CD4-positive, alpha-beta T cell (primary cell): ENCODE measurements at regions not wholly inside any gene's neighbourhood (a gene's known extent, or its start where the extent isn't known, plus 50 kb on each side); places are given as distances from the start of the nearest gene placed in this dataset.

Source experiments
- ATAC-seq: fragments of 200-7000 bp; cut with Tn5 transposase; one replicate; pipeline ENCODE4 v1.10.0; 2022; ENCODE audit warnings: mild to moderate bottlenecking; ENCODE audit not compliant: poor library complexity
- CTCF ChIA-PET: fragments of 350-600 bp; sonication (Branson Sonifier 250); formaldehyde crosslinking; loops from one replicate; lab custom pipeline; 2021; ENCODE audit warnings: antibody characterized with exemption, inconsistent platforms; lab: Charles Lee
- POLR2A ChIA-PET: fragments of 350-600 bp; sonication (Branson Sonifier 250); formaldehyde crosslinking; loops from one replicate; lab custom pipeline; 2021; ENCODE audit warnings: antibody characterized with exemption, inconsistent platforms; lab: Charles Lee
- DNase-seq, 14 experiments: peaks; one replicate each; pipeline ENCODE4 v3.0.0-alpha.2; 2013 to 2020; ENCODE audit warnings: mixed read lengths in 2 of 14
- H3K27ac ChIP-seq, 2 donors: one replicate each; pipeline versions ENCODE4 v1.5.1 to v1.7.0; 2013; ENCODE audit warnings: low read length in 2 of 2, low read depth in 1 of 2, mild to moderate bottlenecking in 1 of 2
- H3K27me3 ChIP-seq, 2 experiments: 1 replicate in 1 of 2; 2 replicates in 1 of 2; pipeline versions ENCODE4 v1.6.1 to v1.7.0; 2013; ENCODE audit warnings: low read length in 2 of 2, control low read depth in 1 of 2, mild to moderate bottlenecking in 1 of 2, moderate library complexity in 1 of 2; ENCODE audit not compliant: insufficient read depth in 2 of 2, control insufficient read depth in 1 of 2
- H3K36me3 ChIP-seq: one replicate; pipeline ENCODE4 v1.6.1; 2013; ENCODE audit warnings: low read length, control low read depth; ENCODE audit not compliant: insufficient read depth
- H3K4me1 ChIP-seq: one replicate; pipeline ENCODE4 v1.6.1; 2013; ENCODE audit warnings: low read length, control low read depth; ENCODE audit not compliant: insufficient read depth
- H3K4me3 ChIP-seq: one replicate; pipeline ENCODE4 v1.5.1; 2013; ENCODE audit warnings: mild to moderate bottlenecking, low read length, moderate library complexity
- H3K9me3 ChIP-seq, 2 experiments: 1 replicate in 1 of 2; 2 replicates in 1 of 2; pipeline versions ENCODE4 v1.6.1 to v1.7.0; 2013; ENCODE audit warnings: low read length in 2 of 2, mild to moderate bottlenecking in 2 of 2, control low read depth in 1 of 2, moderate library complexity in 1 of 2; ENCODE audit not compliant: control insufficient read depth in 1 of 2, insufficient read depth in 1 of 2
- H3K27ac Mint-ChIP-seq: one replicate; pipeline ENCODE4 v1.8.0; 2020; ENCODE audit warnings: mixed read lengths
- H3K27me3 Mint-ChIP-seq: one replicate; pipeline ENCODE4 v1.8.0; 2021; ENCODE audit warnings: mixed read lengths
- H3K36me3 Mint-ChIP-seq: one replicate; pipeline ENCODE4 v1.8.0; 2021; ENCODE audit warnings: low read depth, mixed read lengths
- H3K4me1 Mint-ChIP-seq: one replicate; pipeline ENCODE4 v1.8.0; 2021; ENCODE audit warnings: low read depth, mixed read lengths
- H3K4me3 Mint-ChIP-seq: one replicate; pipeline ENCODE4 v1.8.0; 2020; ENCODE audit warnings: mild to moderate bottlenecking, mixed read lengths
- H3K9me3 Mint-ChIP-seq: one replicate; pipeline ENCODE4 v1.8.0; 2020; ENCODE audit warnings: mixed read lengths
- intact Hi-C, 2 experiments: fragments of 100-400 bp; cut with DNase I in 1 of 2; cut with micrococcal nuclease in 1 of 2; formaldehyde crosslinking; loops; one replicate each; pipeline versions ENCODE4 v1.15.1 to v1.9.0; 2023 to 2025; cut with DNase I, micrococcal nuclease
- TF ChIP-seq, protein P1 (sequence below): fragments of 200-600 bp; IDR thresholded peaks from one replicate; pipeline ENCODE4 v1.8.0; 2022; ENCODE audit warnings: antibody characterized with exemption, mild to moderate bottlenecking

DNA sequence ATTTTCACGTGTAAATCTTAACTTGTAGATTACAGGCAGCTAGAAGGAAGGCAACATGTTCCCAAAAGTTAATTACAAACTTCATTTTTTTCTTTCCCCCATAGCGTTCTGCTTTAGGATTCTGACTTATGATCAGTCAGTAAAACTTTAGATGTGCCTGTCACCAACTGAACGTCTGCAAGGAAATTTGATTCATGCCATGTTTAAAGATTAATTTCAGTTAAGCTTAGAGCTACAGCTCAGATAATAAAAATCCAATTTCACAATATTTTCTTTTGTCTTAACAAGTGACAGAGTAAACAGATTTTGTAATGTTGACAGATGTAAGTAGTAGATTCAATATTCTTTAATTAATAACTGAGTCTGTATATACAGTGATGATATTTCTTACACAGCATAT lies 253.1 kb downstream of the NFKBIZ start:
- H3K4me3 Mint-ChIP-seq: no peak overlapping the region
- POLR2A ChIA-PET: interaction anchor here (0.7 to 0.9 kb wide), 2 partner anchors 24 to 252 kb away, joined by 3 to 5 read pairs; no protein-coding TSS in a partner anchor
- peaks cover 0 to 4% of the 10 kb centered on the region in 2 experiments for H3K9me3 ChIP-seq

DNA sequence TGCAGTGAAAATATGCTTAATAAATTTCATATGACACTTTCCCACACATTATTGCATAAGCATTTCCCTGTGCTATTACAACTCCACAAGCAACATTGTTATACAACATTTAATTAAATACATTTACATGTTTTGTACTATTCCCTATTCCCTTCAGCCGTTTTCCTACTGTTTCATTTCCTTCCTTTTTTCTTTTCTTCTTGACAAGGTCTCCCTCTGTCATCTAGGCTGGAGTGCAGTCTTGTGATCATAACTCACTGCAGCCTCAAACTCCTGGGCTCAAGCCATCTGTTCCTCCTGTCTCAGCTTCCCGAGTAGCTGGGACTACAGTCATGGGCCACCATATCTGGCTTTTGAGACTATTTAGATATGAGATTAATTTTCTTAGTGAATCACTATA lies 254.7 kb downstream of the NFKBIZ start:
- Mint-ChIP-seq H3K9me3 (peaks cover 2% of the 10 kb centered on the region), H3K36me3 (no peaks in the 10 kb centered on the region), H3K4me3 (no peak overlapping the region), H3K27ac (no peak overlapping the region), H3K4me1 (peaks cover 14% of the 10 kb centered on the region), H3K27me3 (no peaks in the 10 kb centered on the region)
- intact Hi-C loops: no loop called here
- no peak for ATAC-seq
- Histone ChIP-seq H3K27ac (no peak overlapping the region), H3K4me3 (no peak overlapping the region), H3K27me3 (no peaks in the 10 kb centered on the region), H3K36me3 (no peaks in the 10 kb centered on the region), H3K4me1 (peaks cover 8% of the 10 kb centered on the region), H3K9me3 (peaks cover 0 to 10% of the 10 kb centered on the region in 2 experiments)
- TF ChIP-seq, protein P1, sequence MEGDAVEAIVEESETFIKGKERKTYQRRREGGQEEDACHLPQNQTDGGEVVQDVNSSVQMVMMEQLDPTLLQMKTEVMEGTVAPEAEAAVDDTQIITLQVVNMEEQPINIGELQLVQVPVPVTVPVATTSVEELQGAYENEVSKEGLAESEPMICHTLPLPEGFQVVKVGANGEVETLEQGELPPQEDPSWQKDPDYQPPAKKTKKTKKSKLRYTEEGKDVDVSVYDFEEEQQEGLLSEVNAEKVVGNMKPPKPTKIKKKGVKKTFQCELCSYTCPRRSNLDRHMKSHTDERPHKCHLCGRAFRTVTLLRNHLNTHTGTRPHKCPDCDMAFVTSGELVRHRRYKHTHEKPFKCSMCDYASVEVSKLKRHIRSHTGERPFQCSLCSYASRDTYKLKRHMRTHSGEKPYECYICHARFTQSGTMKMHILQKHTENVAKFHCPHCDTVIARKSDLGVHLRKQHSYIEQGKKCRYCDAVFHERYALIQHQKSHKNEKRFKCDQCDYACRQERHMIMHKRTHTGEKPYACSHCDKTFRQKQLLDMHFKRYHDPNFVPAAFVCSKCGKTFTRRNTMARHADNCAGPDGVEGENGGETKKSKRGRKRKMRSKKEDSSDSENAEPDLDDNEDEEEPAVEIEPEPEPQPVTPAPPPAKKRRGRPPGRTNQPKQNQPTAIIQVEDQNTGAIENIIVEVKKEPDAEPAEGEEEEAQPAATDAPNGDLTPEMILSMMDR: no peak
- ChIA-PET CTCF (no interaction called here), POLR2A (no interaction called here)
- DNase-seq: no peak

More for the DNA sequence above, 253.1 kb downstream of the NFKBIZ start:
- Histone ChIP-seq H3K4me3 (no peak overlapping the region), H3K36me3 (no peaks in the 10 kb centered on the region), H3K27me3 (no peaks in the 10 kb centered on the region), H3K4me1 (peaks cover 8% of the 10 kb centered on the region), H3K27ac (no peak overlapping the region)
- no peaks in the 10 kb centered on the region for H3K36me3 Mint-ChIP-seq
- no peaks in the 10 kb centered on the region for H3K27me3 Mint-ChIP-seq
- H3K9me3 Mint-ChIP-seq: peaks cover 2% of the 10 kb centered on the region
- H3K4me1 Mint-ChIP-seq: peaks cover 13% of the 10 kb centered on the region
- intact Hi-C loops: no loop called here
- no peak for DNase-seq
- H3K27ac Mint-ChIP-seq: no peak overlapping the region
- CTCF ChIA-PET: interaction anchor here (0.6 to 1.4 kb wide), 3 partner anchors 8 to 134 kb away, joined by 3 to 4 read pairs (median 3); no protein-coding TSS in a partner anchor
- ATAC-seq: no peak
- TF ChIP-seq, protein P1: no peak

DNA sequence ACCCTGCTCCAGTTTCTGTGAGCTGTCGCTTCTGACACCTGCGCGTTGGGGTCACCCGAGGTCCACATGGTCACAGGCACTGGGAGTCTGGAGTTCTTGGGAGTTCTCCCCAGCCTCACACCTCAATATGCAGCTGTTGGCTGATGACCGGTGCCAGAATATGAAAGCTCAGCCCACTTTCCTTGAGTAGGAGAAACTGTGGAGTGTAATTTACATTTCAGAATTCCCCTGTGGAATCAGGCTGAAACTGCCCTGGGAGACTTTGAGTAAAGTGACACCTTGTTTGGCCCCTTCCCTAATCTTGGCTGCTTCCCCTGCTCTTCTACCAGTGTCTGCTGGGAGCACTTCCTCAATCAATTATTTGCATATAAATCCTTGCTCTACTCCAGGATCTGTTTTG lies 255.9 kb downstream of the NFKBIZ start:
- Mint-ChIP-seq H3K27me3 (no peaks in the 10 kb centered on the region), H3K36me3 (no peaks in the 10 kb centered on the region), H3K4me3 (no peak overlapping the region), H3K4me1 (peaks cover 14% of the 10 kb centered on the region), H3K9me3 (peaks cover 2% of the 10 kb centered on the region), H3K27ac (no peak overlapping the region)
- TF ChIP-seq, protein P1: no peak
- Histone ChIP-seq H3K27ac (no peak overlapping the region), H3K27me3 (no peaks in the 10 kb centered on the region), H3K4me3 (no peak overlapping the region), H3K36me3 (no peaks in the 10 kb centered on the region), H3K9me3 (peaks cover 0 to 10% of the 10 kb centered on the region in 2 experiments), H3K4me1 (peaks cover 8% of the 10 kb centered on the region)
- intact Hi-C loops: no loop called here
- ATAC-seq (no peak), DNase-seq (no peak)
- ChIA-PET POLR2A (no interaction called here), CTCF (no interaction called here)
